HG03575 (cell line): ENCODE measurements at regions not wholly inside any gene's neighbourhood (a gene's known extent, or its start where the extent isn't known, plus 50 kb on each side); places are given as distances from the start of the nearest gene placed in this dataset.

ENCODE experiments used
- ATAC-seq: cut with Tn5 transposase; IDR thresholded peaks from one replicate; pipeline ENCODE4 v1.9.1; 2021; ENCODE audit not compliant: unreplicated experiment, insufficient number of reproducible peaks, low FRiP score; ENCODE audit errors: extremely low read depth

GRCh38 chr15:47246317-47246716 is 471.0 kb upstream of the SEMA6D start:
- ATAC-seq, result no peak

GRCh38 chr15:47258521-47258920 is 458.8 kb upstream of the SEMA6D start:
- ATAC-seq, result no peak

GRCh38 chr15:47265686-47266085 is 451.6 kb upstream of the SEMA6D start:
- ATAC-seq, result no peak

- no peak for ATAC-seq
Observed at GRCh38 chr15:47266566-47266965, 450.7 kb upstream of the SEMA6D start.

GRCh38 chr15:47273864-47274263 is 443.4 kb upstream of the SEMA6D start:
- no peak for ATAC-seq

- ATAC-seq, result no peak
Observed at GRCh38 chr15:47283246-47283645, 434.1 kb upstream of the SEMA6D start.

GRCh38 chr15:47288794-47289193 is 428.5 kb upstream of the SEMA6D start:
- ATAC-seq, result no peak

GRCh38 chr15:47289656-47290055 is 427.6 kb upstream of the SEMA6D start:
- no peak for ATAC-seq

- no peak for ATAC-seq
Observed at GRCh38 chr15:47291767-47292166, 425.5 kb upstream of the SEMA6D start.

GRCh38 chr15:47292638-47293190 is 424.6 kb upstream of the SEMA6D start:
- ATAC-seq, result no peak

GRCh38 chr15:47293466-47294162 is 423.7 kb upstream of the SEMA6D start:
- no peak for ATAC-seq

GRCh38 chr15:47294765-47295259 is 422.5 kb upstream of the SEMA6D start:
- no peak for ATAC-seq

GRCh38 chr15:47296881-47297280 is 420.4 kb upstream of the SEMA6D start:
- ATAC-seq, result no peak

GRCh38 chr15:47299846-47300434 is 417.4 kb upstream of the SEMA6D start:
- no peak for ATAC-seq

GRCh38 chr15:47300596-47300995 is 416.7 kb upstream of the SEMA6D start:
- ATAC-seq, result no peak

- ATAC-seq, result no peak
Observed at GRCh38 chr15:47301481-47301880, 415.8 kb upstream of the SEMA6D start.

- ATAC-seq, result no peak
Observed at GRCh38 chr15:47304656-47305055, 412.6 kb upstream of the SEMA6D start.

- ATAC-seq, result no peak
Observed at GRCh38 chr15:47312161-47312560, 405.1 kb upstream of the SEMA6D start.

GRCh38 chr15:47326410-47327333 is 390.6 kb upstream of the SEMA6D start:
- no peak for ATAC-seq
